ENCODE measurements at regions not wholly inside any gene's neighbourhood (a gene's known extent, or its start where the extent isn't known, plus 50 kb on each side); places are given as distances from the start of the nearest gene placed in this dataset.
A peak's percentile ranks its signal among the peaks of the same experiment; 100 is the strongest.

GRCh38 chr3:111012388-111013248 lies 59.0 kb upstream of the NECTIN3 start:
- TF ChIP-seq CTCF (conservative IDR thresholded peaks at IDR 0.05; ENCODE audit: low read depth, low read length) (peak; percentile 66), EZH2 (IDR thresholded peaks at IDR 0.05; ENCODE audit: low read length, unreplicated experiment) (no peak)

All from PC-3 (cell line).